ENCODE measurements at regions not wholly inside any gene's neighbourhood (a gene's known extent, or its start where the extent isn't known, plus 50 kb on each side); places are given as distances from the start of the nearest gene placed in this dataset.

DNA sequence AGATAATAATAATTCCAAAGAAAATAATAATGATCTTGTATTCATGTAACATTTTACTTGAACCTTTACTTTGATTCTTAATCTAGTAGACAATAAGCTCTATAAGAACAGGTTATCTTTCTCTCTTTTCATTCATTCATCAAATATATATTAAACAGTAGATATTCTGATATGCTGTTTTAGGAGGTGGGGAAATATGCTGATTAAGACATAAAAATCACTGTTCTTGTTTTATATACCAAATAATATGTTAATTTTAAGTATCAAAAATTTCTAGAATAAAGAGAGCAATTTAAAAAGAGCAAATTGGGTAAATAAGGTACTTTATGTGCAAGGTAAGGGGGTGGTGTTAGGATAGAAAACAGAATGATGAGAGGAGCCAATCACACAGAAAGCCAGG is 401.9 kb downstream of the PDHA2 start (continued):
- TF ChIP-seq, protein P1, sequence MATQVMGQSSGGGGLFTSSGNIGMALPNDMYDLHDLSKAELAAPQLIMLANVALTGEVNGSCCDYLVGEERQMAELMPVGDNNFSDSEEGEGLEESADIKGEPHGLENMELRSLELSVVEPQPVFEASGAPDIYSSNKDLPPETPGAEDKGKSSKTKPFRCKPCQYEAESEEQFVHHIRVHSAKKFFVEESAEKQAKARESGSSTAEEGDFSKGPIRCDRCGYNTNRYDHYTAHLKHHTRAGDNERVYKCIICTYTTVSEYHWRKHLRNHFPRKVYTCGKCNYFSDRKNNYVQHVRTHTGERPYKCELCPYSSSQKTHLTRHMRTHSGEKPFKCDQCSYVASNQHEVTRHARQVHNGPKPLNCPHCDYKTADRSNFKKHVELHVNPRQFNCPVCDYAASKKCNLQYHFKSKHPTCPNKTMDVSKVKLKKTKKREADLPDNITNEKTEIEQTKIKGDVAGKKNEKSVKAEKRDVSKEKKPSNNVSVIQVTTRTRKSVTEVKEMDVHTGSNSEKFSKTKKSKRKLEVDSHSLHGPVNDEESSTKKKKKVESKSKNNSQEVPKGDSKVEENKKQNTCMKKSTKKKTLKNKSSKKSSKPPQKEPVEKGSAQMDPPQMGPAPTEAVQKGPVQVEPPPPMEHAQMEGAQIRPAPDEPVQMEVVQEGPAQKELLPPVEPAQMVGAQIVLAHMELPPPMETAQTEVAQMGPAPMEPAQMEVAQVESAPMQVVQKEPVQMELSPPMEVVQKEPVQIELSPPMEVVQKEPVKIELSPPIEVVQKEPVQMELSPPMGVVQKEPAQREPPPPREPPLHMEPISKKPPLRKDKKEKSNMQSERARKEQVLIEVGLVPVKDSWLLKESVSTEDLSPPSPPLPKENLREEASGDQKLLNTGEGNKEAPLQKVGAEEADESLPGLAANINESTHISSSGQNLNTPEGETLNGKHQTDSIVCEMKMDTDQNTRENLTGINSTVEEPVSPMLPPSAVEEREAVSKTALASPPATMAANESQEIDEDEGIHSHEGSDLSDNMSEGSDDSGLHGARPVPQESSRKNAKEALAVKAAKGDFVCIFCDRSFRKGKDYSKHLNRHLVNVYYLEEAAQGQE (IDR thresholded peaks at IDR 0.05; ENCODE audit: unreplicated experiment): no peak
- TF ChIP-seq EZH2 (IDR thresholded peaks at IDR 0.05; ENCODE audit: low read depth, unreplicated experiment) (no peak), EZH2phosphoT487 (IDR thresholded peaks at IDR 0.05; ENCODE audit: unreplicated experiment) (no peak), POLR2AphosphoS5 (IDR thresholded peaks at IDR 0.05; ENCODE audit: low read depth) (no peak), CTCF (conservative IDR thresholded peaks at IDR 0.05; ENCODE audit: low read depth in 2 of 2) (no peak)

GRCh38 chr4:96247096-96247495 is 407.2 kb downstream of the PDHA2 start:
- H3K79me2 ChIP-seq (replicated peaks; ENCODE audit: insufficient read depth): no peaks in the 10 kb centered on the region
- Mint-ChIP-seq H3K4me3 (no peak overlapping the region), H3K27me3 (ENCODE audit: insufficient read depth, low read depth, poor library complexity) (no peaks in the 10 kb centered on the region), H3K9me3 (peaks cover 3% of the 10 kb centered on the region; the same call in 2 of the 3 replicates), H3K4me1 (no peaks in the 10 kb centered on the region), H3K27ac (no peak overlapping the region), H3K36me3 (ENCODE audit: low read depth) (peaks cover under 1% of the 10 kb centered on the region; the same call in 2 of the 3 replicates)
- H3F3A ChIP-seq (replicated peaks; ENCODE audit: low read depth): no peaks in the 10 kb centered on the region
- no peak overlapping the region for H2AFZ ChIP-seq
- ATAC-seq (no peak), DNase-seq (ENCODE audit: low spot score) (no peak)
- H3K27me3 ChIP-seq (ENCODE audit: insufficient read depth): no peaks in the 10 kb centered on the region
- no peak overlapping the region for H3K4me3 ChIP-seq
- no peaks in the 10 kb centered on the region; the same call in 1 of the 2 replicates for H3K4me1 ChIP-seq (ENCODE audit: insufficient read depth)
- TF ChIP-seq, protein P2, sequence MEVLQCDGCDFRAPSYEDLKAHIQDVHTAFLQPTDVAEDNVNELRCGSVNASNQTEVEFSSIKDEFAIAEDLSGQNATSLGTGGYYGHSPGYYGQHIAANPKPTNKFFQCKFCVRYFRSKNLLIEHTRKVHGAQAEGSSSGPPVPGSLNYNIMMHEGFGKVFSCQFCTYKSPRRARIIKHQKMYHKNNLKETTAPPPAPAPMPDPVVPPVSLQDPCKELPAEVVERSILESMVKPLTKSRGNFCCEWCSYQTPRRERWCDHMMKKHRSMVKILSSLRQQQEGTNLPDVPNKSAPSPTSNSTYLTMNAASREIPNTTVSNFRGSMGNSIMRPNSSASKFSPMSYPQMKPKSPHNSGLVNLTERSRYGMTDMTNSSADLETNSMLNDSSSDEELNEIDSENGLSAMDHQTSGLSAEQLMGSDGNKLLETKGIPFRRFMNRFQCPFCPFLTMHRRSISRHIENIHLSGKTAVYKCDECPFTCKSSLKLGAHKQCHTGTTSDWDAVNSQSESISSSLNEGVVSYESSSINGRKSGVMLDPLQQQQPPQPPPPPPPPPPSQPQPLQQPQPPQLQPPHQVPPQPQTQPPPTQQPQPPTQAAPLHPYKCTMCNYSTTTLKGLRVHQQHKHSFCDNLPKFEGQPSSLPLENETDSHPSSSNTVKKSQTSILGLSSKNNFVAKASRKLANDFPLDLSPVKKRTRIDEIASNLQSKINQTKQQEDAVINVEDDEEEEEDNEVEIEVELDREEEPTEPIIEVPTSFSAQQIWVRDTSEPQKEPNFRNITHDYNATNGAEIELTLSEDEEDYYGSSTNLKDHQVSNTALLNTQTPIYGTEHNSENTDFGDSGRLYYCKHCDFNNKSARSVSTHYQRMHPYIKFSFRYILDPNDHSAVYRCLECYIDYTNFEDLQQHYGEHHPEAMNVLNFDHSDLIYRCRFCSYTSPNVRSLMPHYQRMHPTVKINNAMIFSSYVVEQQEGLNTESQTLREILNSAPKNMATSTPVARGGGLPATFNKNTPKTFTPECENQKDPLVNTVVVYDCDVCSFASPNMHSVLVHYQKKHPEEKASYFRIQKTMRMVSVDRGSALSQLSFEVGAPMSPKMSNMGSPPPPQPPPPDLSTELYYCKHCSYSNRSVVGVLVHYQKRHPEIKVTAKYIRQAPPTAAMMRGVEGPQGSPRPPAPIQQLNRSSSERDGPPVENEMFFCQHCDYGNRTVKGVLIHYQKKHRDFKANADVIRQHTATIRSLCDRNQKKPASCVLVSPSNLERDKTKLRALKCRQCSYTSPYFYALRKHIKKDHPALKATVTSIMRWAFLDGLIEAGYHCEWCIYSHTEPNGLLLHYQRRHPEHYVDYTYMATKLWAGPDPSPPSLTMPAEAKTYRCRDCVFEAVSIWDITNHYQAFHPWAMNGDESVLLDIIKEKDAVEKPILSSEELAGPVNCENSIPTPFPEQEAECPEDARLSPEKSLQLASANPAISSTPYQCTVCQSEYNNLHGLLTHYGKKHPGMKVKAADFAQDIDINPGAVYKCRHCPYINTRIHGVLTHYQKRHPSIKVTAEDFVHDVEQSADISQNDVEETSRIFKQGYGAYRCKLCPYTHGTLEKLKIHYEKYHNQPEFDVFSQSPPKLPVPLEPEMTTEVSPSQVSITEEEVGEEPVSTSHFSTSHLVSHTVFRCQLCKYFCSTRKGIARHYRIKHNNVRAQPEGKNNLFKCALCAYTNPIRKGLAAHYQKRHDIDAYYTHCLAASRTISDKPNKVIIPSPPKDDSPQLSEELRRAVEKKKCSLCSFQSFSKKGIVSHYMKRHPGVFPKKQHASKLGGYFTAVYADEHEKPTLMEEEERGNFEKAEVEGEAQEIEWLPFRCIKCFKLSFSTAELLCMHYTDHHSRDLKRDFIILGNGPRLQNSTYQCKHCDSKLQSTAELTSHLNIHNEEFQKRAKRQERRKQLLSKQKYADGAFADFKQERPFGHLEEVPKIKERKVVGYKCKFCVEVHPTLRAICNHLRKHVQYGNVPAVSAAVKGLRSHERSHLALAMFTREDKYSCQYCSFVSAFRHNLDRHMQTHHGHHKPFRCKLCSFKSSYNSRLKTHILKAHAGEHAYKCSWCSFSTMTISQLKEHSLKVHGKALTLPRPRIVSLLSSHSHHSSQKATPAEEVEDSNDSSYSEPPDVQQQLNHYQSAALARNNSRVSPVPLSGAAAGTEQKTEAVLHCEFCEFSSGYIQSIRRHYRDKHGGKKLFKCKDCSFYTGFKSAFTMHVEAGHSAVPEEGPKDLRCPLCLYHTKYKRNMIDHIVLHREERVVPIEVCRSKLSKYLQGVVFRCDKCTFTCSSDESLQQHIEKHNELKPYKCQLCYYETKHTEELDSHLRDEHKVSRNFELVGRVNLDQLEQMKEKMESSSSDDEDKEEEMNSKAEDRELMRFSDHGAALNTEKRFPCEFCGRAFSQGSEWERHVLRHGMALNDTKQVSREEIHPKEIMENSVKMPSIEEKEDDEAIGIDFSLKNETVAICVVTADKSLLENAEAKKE (CRISPR knock-in tag; IDR thresholded peaks at IDR 0.05): no peak
- TF ChIP-seq, protein P1 (IDR thresholded peaks at IDR 0.05; ENCODE audit: unreplicated experiment): no peak
- TF ChIP-seq NANOG (IDR thresholded peaks at IDR 0.05; ENCODE audit: borderline replicate concordance): no peak
- TF ChIP-seq CREB1 (CRISPR knock-in tag; IDR thresholded peaks at IDR 0.05; ENCODE audit: low read depth): no peak
- no peaks in the 10 kb centered on the region for H3K36me3 ChIP-seq (ENCODE audit: insufficient read depth)
- no peaks in the 10 kb centered on the region for H4K20me1 ChIP-seq (replicated peaks; ENCODE audit: insufficient read depth)
- H3K27ac ChIP-seq (ENCODE audit: low read depth): no peak overlapping the region
- H3K9me2 ChIP-seq (ENCODE audit: insufficient read depth): no peaks in the 10 kb centered on the region
- H3K4me2 ChIP-seq: no peak overlapping the region

Data from GM23338 (cell line).